Spleen (tissue), 11 donors: ENCODE measurements at regions not wholly inside any gene's neighbourhood (a gene's known extent, or its start where the extent isn't known, plus 50 kb on each side); places are given as distances from the start of the nearest gene placed in this dataset.

Experiments
- DNase-seq: peaks from one replicate; pipeline ENCODE4 v3.0.0-alpha.2; 2020
- H3K27ac ChIP-seq, 8 donors: fragments of 200-600 bp; sonication (generic) in 7 of 8; 1 replicate in 4 of 8; 2 replicates in 4 of 8; pipeline versions ENCODE4 v1.5.0 to v1.8.0; 2016 to 2021; ENCODE audit warnings: inconsistent platforms in 4 of 8, mild to moderate bottlenecking in 4 of 8, moderate library complexity in 1 of 8
- H3K27me3 ChIP-seq, 7 donors: fragments of 200-600 bp; sonication (generic) in 6 of 7; replicated peaks in 1 of 7; 1 replicate in 4 of 7; 2 replicates in 3 of 7; pipeline versions ENCODE4 v1.5.0 to v1.8.0; 2016 to 2021; ENCODE audit warnings: inconsistent platforms in 3 of 7, mild to moderate bottlenecking in 1 of 7
- H3K36me3 ChIP-seq, 6 donors: fragments of 200-600 bp; sonication (generic) in 5 of 6; 1 replicate in 4 of 6; 2 replicates in 2 of 6; pipeline versions ENCODE4 v1.5.0 to v1.8.0; 2016 to 2021; ENCODE audit warnings: inconsistent platforms in 2 of 6
- H3K4me1 ChIP-seq, 6 donors: fragments of 200-600 bp; sonication (generic) in 5 of 6; 1 replicate in 3 of 6; 2 replicates in 3 of 6; pipeline versions ENCODE4 v1.5.0 to v1.8.0; 2016 to 2021; ENCODE audit warnings: inconsistent platforms in 3 of 6
- H3K4me3 ChIP-seq, 8 donors: fragments of 200-600 bp; sonication (generic) in 7 of 8; 1 replicate in 4 of 8; 2 replicates in 4 of 8; pipeline versions ENCODE4 v1.5.0 to v1.8.0; 2016 to 2021; ENCODE audit warnings: inconsistent platforms in 4 of 8, mild to moderate bottlenecking in 4 of 8, moderate library complexity in 2 of 8
- H3K9me3 ChIP-seq, 8 donors: fragments of 200-600 bp; sonication (generic) in 7 of 8; 1 replicate in 4 of 8; 2 replicates in 4 of 8; pipeline versions ENCODE4 v1.5.0 to v1.8.0; 2016 to 2021; ENCODE audit warnings: inconsistent platforms in 4 of 8
- POLR2A ChIP-seq, 3 donors: fragments of 450-650 bp; IDR thresholded peaks; one replicate each; pipeline ENCODE4 v1.5.1; 2017; ENCODE audit warnings: antibody characterized with exemption in 3 of 3, mild to moderate bottlenecking in 1 of 3
- POLR2AphosphoS5 ChIP-seq, 3 donors: sonication (generic); formaldehyde crosslinking; IDR thresholded peaks; one replicate each; pipeline ENCODE4 v1.5.1; 2017; ENCODE audit warnings: antibody characterized with exemption in 3 of 3
- WGBS, 5 donors: extraction: QIAGEN DNeasy Blood & Tissue Kit in 3 of 5; methylation state at CpG; one replicate each; pipeline versions ENCODE4 v1.1.5 to v1.1.7; 2013 to 2018; 5-methylcytosine and 5-hydroxymethylcytosine counted together
- intact Hi-C: fragments of 100-400 bp; cut with DNase I; formaldehyde crosslinking; loops from one replicate; pipeline ENCODE4 v1.15.0; 2023; ENCODE audit warnings: low total_unique reads
- TF ChIP-seq, protein P1 (sequence below), 11 experiments: fragments of 200-600 bp in 7 of 11; fragments of 450-650 bp in 4 of 11; sonication (generic) in 4 of 11; IDR thresholded peaks in 8 of 11; conservative IDR thresholded peaks in 3 of 11; 1 replicate in 7 of 11; 2 replicates in 4 of 11; pipeline versions ENCODE4 v1.4.0 to v1.8.0; 2016 to 2021; ENCODE audit warnings: antibody characterized with exemption in 11 of 11, inconsistent platforms in 4 of 11, mild to moderate bottlenecking in 1 of 11
- donor health status: healthy with polysubstance abuse.
- donor health status: DM: no; HTN: no; CAD: no; lungs with moderate emphysema.
- donor health status: DM: no; HTN: no; CAD: no.
- donor health status: Bipolar disorder and iron deficiency.
- donor health status: healthy.
- donor health status: DM: no; HTN: no; CAD: no.
- donor health status: DM: yes; HTN: yes; CAD: no.

DNA sequence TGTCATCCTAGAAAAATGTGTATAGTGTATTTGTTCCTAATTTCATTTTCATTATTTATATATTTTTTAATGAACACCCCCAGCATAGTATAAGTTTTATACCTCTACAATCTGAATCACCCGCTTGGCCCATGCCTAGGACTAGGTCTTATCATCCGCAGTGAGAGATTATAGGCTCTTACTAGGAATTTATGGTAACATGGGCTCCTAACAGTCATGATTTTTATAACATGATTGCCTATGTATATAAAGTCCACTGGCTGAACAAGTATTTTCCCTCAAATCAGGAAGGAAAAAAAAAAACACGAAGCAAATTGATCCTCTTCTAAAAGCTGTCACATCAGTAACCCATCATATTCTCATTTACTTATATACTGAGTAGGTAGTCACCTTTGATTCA is 666.1 kb upstream of the NRXN1 start:
- 74 to 86% (median 83%) methylated on average over 3 of the region's 3 CpGs for WGBS, 5 donors
- Histone ChIP-seq H3K4me3 (no peak overlapping the region), H3K27me3 (no peaks in the 10 kb centered on the region), H3K9me3 (no peaks in the 10 kb centered on the region), H3K4me1 (no peaks in the 10 kb centered on the region), H3K27ac (no peak overlapping the region), H3K36me3 (no peaks in the 10 kb centered on the region)
- no peak for DNase-seq
- no peak for TF ChIP-seq POLR2AphosphoS5 (IDR thresholded peaks at IDR 0.05)
- intact Hi-C loops: no loop called here

DNA sequence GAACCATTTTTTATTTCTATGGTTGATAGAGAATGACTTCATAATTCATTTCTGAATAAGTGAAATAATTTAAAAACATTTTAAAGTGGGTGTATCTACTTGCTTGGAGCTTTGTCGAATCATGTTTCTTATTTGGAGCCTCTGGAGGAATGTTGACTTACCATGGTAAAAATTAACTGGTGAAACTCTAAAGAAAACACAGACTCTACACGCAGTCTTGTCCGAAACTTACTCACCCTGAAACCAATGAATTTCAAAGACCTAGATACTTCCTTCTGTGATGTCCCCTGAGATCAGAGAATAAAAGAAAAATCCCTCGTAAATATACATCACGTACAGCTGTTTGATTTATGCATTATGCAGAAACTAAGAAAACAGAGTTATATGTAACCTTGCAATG is 665.2 kb upstream of the NRXN1 start:
- Histone ChIP-seq H3K9me3 (no peaks in the 10 kb centered on the region), H3K27me3 (no peaks in the 10 kb centered on the region), H3K27ac (no peak overlapping the region), H3K36me3 (no peaks in the 10 kb centered on the region), H3K4me1 (no peaks in the 10 kb centered on the region), H3K4me3 (no peak overlapping the region)
- WGBS, 5 donors: 86 to 94% (median 88%) methylated on average over 5 of the region's 5 CpGs
- TF ChIP-seq POLR2A (IDR thresholded peaks at IDR 0.05): no peak
- TF ChIP-seq POLR2AphosphoS5 (IDR thresholded peaks at IDR 0.05): no peak
- TF ChIP-seq, protein P1, sequence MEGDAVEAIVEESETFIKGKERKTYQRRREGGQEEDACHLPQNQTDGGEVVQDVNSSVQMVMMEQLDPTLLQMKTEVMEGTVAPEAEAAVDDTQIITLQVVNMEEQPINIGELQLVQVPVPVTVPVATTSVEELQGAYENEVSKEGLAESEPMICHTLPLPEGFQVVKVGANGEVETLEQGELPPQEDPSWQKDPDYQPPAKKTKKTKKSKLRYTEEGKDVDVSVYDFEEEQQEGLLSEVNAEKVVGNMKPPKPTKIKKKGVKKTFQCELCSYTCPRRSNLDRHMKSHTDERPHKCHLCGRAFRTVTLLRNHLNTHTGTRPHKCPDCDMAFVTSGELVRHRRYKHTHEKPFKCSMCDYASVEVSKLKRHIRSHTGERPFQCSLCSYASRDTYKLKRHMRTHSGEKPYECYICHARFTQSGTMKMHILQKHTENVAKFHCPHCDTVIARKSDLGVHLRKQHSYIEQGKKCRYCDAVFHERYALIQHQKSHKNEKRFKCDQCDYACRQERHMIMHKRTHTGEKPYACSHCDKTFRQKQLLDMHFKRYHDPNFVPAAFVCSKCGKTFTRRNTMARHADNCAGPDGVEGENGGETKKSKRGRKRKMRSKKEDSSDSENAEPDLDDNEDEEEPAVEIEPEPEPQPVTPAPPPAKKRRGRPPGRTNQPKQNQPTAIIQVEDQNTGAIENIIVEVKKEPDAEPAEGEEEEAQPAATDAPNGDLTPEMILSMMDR (IDR thresholded peaks at IDR 0.05 in 8 of 11, conservative IDR thresholded peaks at IDR 0.05 in 3 of 11): no peak
- intact Hi-C loops: no loop called here
- DNase-seq: no peak

DNA sequence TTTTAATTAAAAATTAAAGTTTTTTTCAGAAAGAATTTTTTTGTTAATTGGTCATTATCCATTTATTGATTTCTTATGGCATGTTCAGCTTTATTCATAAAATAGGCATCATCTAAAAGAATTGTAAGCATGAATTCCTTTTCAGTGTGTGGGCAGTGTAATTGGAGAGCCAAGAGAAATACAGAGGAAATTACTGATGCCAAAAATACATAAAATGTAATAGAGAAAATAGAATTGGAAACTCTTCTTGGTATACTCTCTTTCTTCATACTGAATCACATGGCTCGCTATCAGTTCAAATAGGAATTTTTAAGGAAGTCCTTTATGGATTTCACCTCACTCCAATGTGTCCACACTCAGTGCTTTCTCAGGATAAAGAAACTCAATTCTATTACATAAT is 663.6 kb upstream of the NRXN1 start:
- no peaks in the 10 kb centered on the region for H3K36me3 ChIP-seq
- H3K27me3 ChIP-seq: no peaks in the 10 kb centered on the region
- H3K4me1 ChIP-seq: no peaks in the 10 kb centered on the region
- H3K27ac ChIP-seq: no peak overlapping the region
- no peak overlapping the region for H3K4me3 ChIP-seq
- 65 to 88% (median 84%) methylated on average over 1 of the region's 1 CpG for WGBS, 5 donors
- TF ChIP-seq POLR2A (IDR thresholded peaks at IDR 0.05) (no peak), POLR2AphosphoS5 (IDR thresholded peaks at IDR 0.05) (no peak)
- TF ChIP-seq, protein P1 (IDR thresholded peaks at IDR 0.05 in 8 of 11, conservative IDR thresholded peaks at IDR 0.05 in 3 of 11): no peak
- no peaks in the 10 kb centered on the region for H3K9me3 ChIP-seq
- DNase-seq: no peak
- intact Hi-C loops: no loop called here

DNA sequence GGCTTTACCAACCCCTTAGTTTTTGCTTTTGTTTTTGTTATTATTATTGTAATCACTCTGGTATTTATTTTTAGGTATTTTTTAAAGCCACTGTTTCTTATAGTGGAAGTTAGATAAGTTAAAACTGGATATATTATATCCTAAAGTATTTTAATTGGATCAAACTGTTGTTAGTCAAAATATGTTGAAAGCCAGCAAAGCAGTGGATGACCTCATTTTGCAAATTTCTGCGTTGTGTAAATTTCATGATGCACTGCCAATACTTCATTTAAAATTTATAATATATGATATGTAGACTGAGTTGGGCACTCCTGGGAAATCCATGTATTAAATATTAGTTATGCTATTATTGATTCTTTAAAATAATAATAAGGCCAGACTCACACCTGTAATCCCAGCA is 661.7 kb upstream of the NRXN1 start:
- no peaks in the 10 kb centered on the region for H3K9me3 ChIP-seq
- no peaks in the 10 kb centered on the region for H3K4me1 ChIP-seq
- no peak overlapping the region for H3K4me3 ChIP-seq
- no peak overlapping the region for H3K27ac ChIP-seq
- 90 to 93% (median 92%) methylated on average over 1 of the region's 1 CpG for WGBS, 5 donors
- H3K27me3 ChIP-seq: no peaks in the 10 kb centered on the region
- intact Hi-C loops: no loop called here
- TF ChIP-seq POLR2AphosphoS5 (IDR thresholded peaks at IDR 0.05) (no peak), POLR2A (IDR thresholded peaks at IDR 0.05) (no peak)
- TF ChIP-seq, protein P1 (IDR thresholded peaks at IDR 0.05 in 8 of 11, conservative IDR thresholded peaks at IDR 0.05 in 3 of 11): no peak
- H3K36me3 ChIP-seq: no peaks in the 10 kb centered on the region
- DNase-seq: no peak

DNA sequence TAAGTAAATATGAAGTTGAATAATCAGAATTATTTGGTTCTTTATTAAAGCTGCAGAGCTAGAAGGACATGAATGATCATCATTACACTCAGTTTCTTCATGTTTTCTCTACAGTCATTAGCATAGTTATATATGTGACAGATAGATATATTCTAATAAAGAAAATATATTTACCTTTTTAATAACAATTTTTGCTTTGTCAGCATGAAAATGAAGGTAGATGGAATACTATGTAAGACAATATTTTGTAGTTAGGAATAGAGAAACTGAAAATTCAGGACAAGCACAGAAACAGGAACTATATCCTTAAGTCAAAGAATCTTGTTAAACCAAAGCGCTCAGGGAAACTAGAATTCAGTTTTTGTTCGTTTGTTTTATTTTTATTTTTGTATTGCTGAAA is 649.9 kb upstream of the NRXN1 start:
- H3K27me3 ChIP-seq: no peaks in the 10 kb centered on the region
- no peak overlapping the region for H3K4me3 ChIP-seq
- intact Hi-C loops: no loop called here
- no peak for DNase-seq
- no peaks in the 10 kb centered on the region for H3K4me1 ChIP-seq
- peaks cover 2 to 17% (median 7%) of the 10 kb centered on the region in 8 donors for H3K9me3 ChIP-seq
- H3K27ac ChIP-seq: no peak overlapping the region
- H3K36me3 ChIP-seq: no peaks in the 10 kb centered on the region
- 84 to 92% (median 87%) methylated on average over 2 of the region's 2 CpGs for WGBS, 5 donors
- no peak for TF ChIP-seq POLR2AphosphoS5 (IDR thresholded peaks at IDR 0.05)
